ENCODE measurements at regions not wholly inside any gene's neighbourhood (a gene's known extent, or its start where the extent isn't known, plus 50 kb on each side); places are given as distances from the start of the nearest gene placed in this dataset.

DNA sequence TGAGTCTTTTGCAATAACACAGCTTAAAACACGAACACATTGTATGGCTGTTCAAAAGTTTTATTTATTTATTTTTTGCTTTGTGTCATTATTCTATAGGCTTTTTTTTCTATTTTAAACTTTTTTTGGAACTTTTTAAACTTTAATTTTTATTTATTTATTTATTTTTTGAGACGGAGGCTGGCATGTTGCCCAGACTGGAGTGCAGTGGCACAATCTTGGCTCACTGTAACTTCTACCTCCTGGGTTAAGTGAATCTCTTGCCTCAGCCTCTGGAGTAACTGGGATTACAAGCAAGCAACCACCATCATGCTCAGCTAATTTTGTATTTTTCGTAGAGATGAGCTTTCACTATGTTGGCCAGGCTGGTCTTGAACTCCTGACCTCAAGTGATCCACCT, 88.3 kb upstream of the GADD45A start:
- TF ChIP-seq CTCF (IDR thresholded peaks at IDR 0.05) = no peak
- no peak for TF ChIP-seq POLR2A (IDR thresholded peaks at IDR 0.05)
